ENCODE measurements at regions not wholly inside any gene's neighbourhood (a gene's known extent, or its start where the extent isn't known, plus 50 kb on each side); places are given as distances from the start of the nearest gene placed in this dataset.

- TF ChIP-seq CTCF (conservative IDR thresholded peaks at IDR 0.05; ENCODE audit: low read length) (no peak), EZH2phosphoT487 (IDR thresholded peaks at IDR 0.05; ENCODE audit: borderline replicate concordance) (no peak)
Measured at GRCh38 chr2:19123556-19123955, 234.9 kb downstream of the OSR1 start.

Measured in Loucy (cell line).